GM12878 (cell line): ENCODE measurements at regions not wholly inside any gene's neighbourhood (a gene's known extent, or its start where the extent isn't known, plus 50 kb on each side); places are given as distances from the start of the nearest gene placed in this dataset.

Source experiments
- ATAC-seq: fragments of 200-7000 bp; cut with Tn5 transposase; 3 replicates; pipeline ENCODE4 v1.9.1; 2020; ENCODE audit warnings: mild to moderate bottlenecking, moderate library complexity
- BruUV-seq: library from RNA; stranded (reverse); fragments of 400-500 nt; replicated peaks from 2 replicates; lab custom pipeline; 2021; lab: Mats Ljungman, UMichigan
- CTCF ChIA-PET: fragments of 300-600 bp; sonication (Branson Sonifier 250); formaldehyde crosslinking; extraction: SDS; loops from one replicate; lab custom pipeline; 2021; ENCODE audit warnings: inconsistent platforms; lab: Yijun Ruan, JAX
- POLR2A ChIA-PET: fragments of 350-600 bp; formaldehyde crosslinking; extraction: SDS; loops from one replicate; lab custom pipeline; 2021; ENCODE audit warnings: inconsistent platforms; lab: Charles Lee
- RAD21 ChIA-PET: fragments of 300-600 bp; sonication (Branson Sonifier 250); formaldehyde crosslinking; loops from one replicate; lab custom pipeline; 2023; ENCODE audit warnings: antibody characterized with exemption; ENCODE audit not compliant: unreplicated experiment; lab: Charles Lee
- SMC1A ChIA-PET: fragments of 300-600 bp; sonication (Branson Sonifier 250); formaldehyde crosslinking; loops from one replicate; lab custom pipeline; 2023; ENCODE audit not compliant: unreplicated experiment, uncharacterized antibody; lab: Charles Lee
- DNase-seq: peaks from one replicate; pipeline ENCODE4 v3.0.0-alpha.2; 2011; ENCODE audit warnings: low read depth, low spot score
- FAIRE-seq: peaks from 3 replicates; lab custom pipeline; 2011; peaks lifted over from hg19 to GRCh38; lab: Jason Lieb, UNC
- H2AFZ ChIP-seq: 2 replicates; pipeline ENCODE4 v1.6.0; 2011; ENCODE audit warnings: low read depth, low read length, control low read depth; ENCODE audit not compliant: control insufficient read depth
- H3K27ac ChIP-seq: 2 replicates; pipeline ENCODE4 v1.5.1; 2011; ENCODE audit warnings: control low read depth; ENCODE audit not compliant: control insufficient read depth, insufficient read depth
- H3K27me3 ChIP-seq, 2 experiments: replicated peaks in 1 of 2; 2 replicates each; pipeline versions ENCODE4 v1.6.0 to v1.6.1; 2011; ENCODE audit warnings: low read length in 1 of 2; ENCODE audit not compliant: control insufficient read depth in 2 of 2, insufficient read depth in 2 of 2
- H3K36me3 ChIP-seq, 2 experiments: 2 replicates each; pipeline ENCODE4 v1.5.1; 2011; ENCODE audit warnings: low read length in 1 of 2; ENCODE audit not compliant: control insufficient read depth in 2 of 2, insufficient read depth in 2 of 2
- H3K4me1 ChIP-seq: 2 replicates; pipeline ENCODE4 v1.6.1; 2011; ENCODE audit warnings: mild to moderate bottlenecking, low read length, moderate library complexity, mixed read lengths; ENCODE audit not compliant: control insufficient read depth, insufficient read depth
- H3K4me2 ChIP-seq: 2 replicates; pipeline ENCODE4 v1.6.0; 2011; ENCODE audit warnings: control low read depth; ENCODE audit not compliant: control insufficient read depth, insufficient read depth
- H3K4me3 ChIP-seq: fragments of 200-600 bp; sonication (generic); 2 replicates; pipeline ENCODE4 v1.5.1; 2016
- H3K79me2 ChIP-seq: 2 replicates; pipeline ENCODE4 v1.6.0; 2011; ENCODE audit warnings: low read length; ENCODE audit not compliant: control insufficient read depth, insufficient read depth
- H3K9ac ChIP-seq: 2 replicates; pipeline ENCODE4 v1.8.0; 2011; ENCODE audit warnings: low read length, control low read depth, mixed read lengths; ENCODE audit not compliant: control insufficient read depth, insufficient read depth
- H3K9me3 ChIP-seq: replicated peaks from 3 replicates; pipeline ENCODE4 v1.5.1; 2011; ENCODE audit warnings: mild to moderate bottlenecking, low read length; ENCODE audit not compliant: control insufficient read depth, insufficient read depth
- H4K20me1 ChIP-seq: 2 replicates; pipeline ENCODE4 v1.6.0; 2011; ENCODE audit not compliant: control insufficient read depth, insufficient read depth
- BACH1 ChIP-seq: fragments of 450-650 bp; IDR thresholded peaks from 2 replicates; pipeline ENCODE4 v1.6.1; 2017; ENCODE audit warnings: mild to moderate bottlenecking, borderline replicate concordance
- CHD2 ChIP-seq: IDR thresholded peaks from 2 replicates; pipeline ENCODE4 v1.6.1; 2011; ENCODE audit warnings: low read depth, low read length, improper control_type of control experiment, borderline replicate concordance
- ETV6 ChIP-seq, 2 experiments: fragments of 450-650 bp in 1 of 2; IDR thresholded peaks in 1 of 2; conservative IDR thresholded peaks in 1 of 2; 2 replicates each; pipeline ENCODE4 v1.6.1; 2014; ENCODE audit warnings: antibody characterized with exemption in 1 of 2, borderline replicate concordance in 1 of 2, low read depth in 1 of 2, mild to moderate bottlenecking in 1 of 2, moderate library complexity in 1 of 2
- HDAC6 ChIP-seq: fragments of 200-600 bp; sonication (generic); IDR thresholded peaks from one replicate; pipeline ENCODE4 v1.8.0; 2017; ENCODE audit warnings: antibody characterized with exemption; ENCODE audit not compliant: unreplicated experiment
- IRF3 ChIP-seq: fragments of 450-650 bp; IDR thresholded peaks from 2 replicates; pipeline ENCODE4 v1.6.1; 2014; ENCODE audit warnings: mild to moderate bottlenecking
- MTA3 ChIP-seq: IDR thresholded peaks from 2 replicates; pipeline ENCODE4 v1.6.1; 2012; ENCODE audit warnings: low read length, inconsistent platforms, borderline replicate concordance
- MYB ChIP-seq: fragments of 150-350 bp; IDR thresholded peaks from 2 replicates; pipeline ENCODE4 v1.6.1; 2014; ENCODE audit warnings: mild to moderate bottlenecking, low read depth, low read length, borderline replicate concordance
- NR2F1 ChIP-seq: fragments of 450-650 bp; conservative IDR thresholded peaks from 2 replicates; pipeline ENCODE4 v1.6.1; 2017; ENCODE audit warnings: mild to moderate bottlenecking
- RAD51 ChIP-seq: fragments of 450-650 bp; IDR thresholded peaks from 2 replicates; pipeline ENCODE4 v1.6.1; 2016; ENCODE audit warnings: moderate library complexity, mild to moderate bottlenecking, inconsistent platforms
- RCOR1 ChIP-seq: conservative IDR thresholded peaks from 2 replicates; pipeline ENCODE4 v1.6.1; 2012; ENCODE audit warnings: low read depth, low read length, improper control_type of control experiment
- SMAD1 ChIP-seq: fragments of 450-650 bp; IDR thresholded peaks from 2 replicates; pipeline ENCODE4 v1.6.1; 2018; ENCODE audit warnings: mild to moderate bottlenecking, low read depth; ENCODE audit not compliant: partially characterized antibody
- SP1 ChIP-seq: IDR thresholded peaks from one replicate; pipeline ENCODE4 v1.6.1; 2011; ENCODE audit warnings: low read depth, low read length
- SUZ12 ChIP-seq: fragments of 200-600 bp; sonication (generic); IDR thresholded peaks from one replicate; pipeline ENCODE4 v1.6.1; 2018; ENCODE audit warnings: antibody characterized with exemption, mild to moderate bottlenecking; ENCODE audit not compliant: unreplicated experiment
- USF2 ChIP-seq: IDR thresholded peaks from 2 replicates; pipeline ENCODE4 v1.6.1; 2011; ENCODE audit warnings: low read depth, low read length, improper control_type of control experiment, borderline replicate concordance
- ZBTB4 ChIP-seq: fragments of 450-650 bp; formaldehyde crosslinking; IDR thresholded peaks from 2 replicates; pipeline ENCODE4 v1.4.0; 2022; ENCODE audit warnings: mild to moderate bottlenecking, moderate library complexity
- ZNF217 ChIP-seq: fragments of 450-650 bp; IDR thresholded peaks from 2 replicates; pipeline ENCODE4 v1.6.1; 2017; ENCODE audit warnings: antibody characterized with exemption, mild to moderate bottlenecking
- WGBS: methylation state at CpG from one replicate; pipeline ENCODE4 v1.1.6; 2016; ENCODE audit warnings: low lambda C conversion rate; ENCODE audit not compliant: insufficient replicate concordance, insufficient coverage; ENCODE audit errors: missing lambda C conversion rate; 5-methylcytosine and 5-hydroxymethylcytosine counted together
- in situ Hi-C: fragments of 300-500 bp; cut with MboI; formaldehyde crosslinking; loops from 9 replicates; pipeline ENCODE4 v1.14.3; 2018; ENCODE audit warnings: mixed read lengths
- intact Hi-C: fragments of 100-400 bp; cut with micrococcal nuclease; formaldehyde crosslinking; loops from one replicate; pipeline ENCODE4 v1.14.2; 2022; ENCODE audit not compliant: unreplicated experiment

GRCh38 chr22:26103023-26103422 is 66.2 kb upstream of the SEZ6L start:
- no peaks in the 10 kb centered on the region for H4K20me1 ChIP-seq
- H3K27me3 ChIP-seq = no peaks in the 10 kb centered on the region; a peak in 1 of 4 replicates
- no peaks in the 10 kb centered on the region for H3K36me3 ChIP-seq
- H3K9me3 ChIP-seq = no peaks in the 10 kb centered on the region
- POLR2A ChIA-PET = no interaction called here
- no peaks in the 10 kb centered on the region for H3K4me1 ChIP-seq
- no peak overlapping the region for H3K27ac ChIP-seq
- H3K79me2 ChIP-seq = no peaks in the 10 kb centered on the region
- RAD21 ChIA-PET = no interaction called here
- 39% methylated on average over 3 of the region's 3 CpGs for WGBS
- TF ChIP-seq IRF3 (no peak), SP1 (no peak), SMAD1 (no peak), USF2 (no peak), HDAC6 (no peak), CHD2 (no peak), ZNF217 (no peak), MYB (no peak), ETV6 (conservative IDR thresholded peaks at IDR 0.05 in 1 of 2, IDR thresholded peaks at IDR 0.05 in 1 of 2; ENCODE audit: borderline replicate concordance in 1 of 2, low read depth in 1 of 2) (no peak), SUZ12 (no peak), ZBTB4 (CRISPR knock-in tag) (no peak), MTA3 (no peak), RCOR1 (no peak), RAD51 (no peak), NR2F1 (no peak), BACH1 (no peak)
- intact Hi-C loops = no loop called here
- FAIRE-seq (no peak), DNase-seq (no peak), ATAC-seq (no peak)
- no peak overlapping the region for H3K4me2 ChIP-seq
- in situ Hi-C loops = no loop called here
- CTCF ChIA-PET = no interaction called here
- no peak overlapping the region for H3K9ac ChIP-seq
- H2AFZ ChIP-seq = no peak overlapping the region
- no peak overlapping the region for H3K4me3 ChIP-seq
- SMC1A ChIA-PET = no interaction called here
- BruUV-seq = no TSS peak
